A549 (cell line): ENCODE measurements at regions not wholly inside any gene's neighbourhood (a gene's known extent, or its start where the extent isn't known, plus 50 kb on each side); places are given as distances from the start of the nearest gene placed in this dataset.

ENCODE experiments used
- ATAC-seq, 2 experiments: fragments of 200-7000 bp in 1 of 2; fragments of >200 bp in 1 of 2; cut with Nextera tagmentation in 1 of 2; cut with Tn5 transposase in 1 of 2; 3 replicates each; pipeline versions ENCODE4 v1.8.0 to v1.9.1; 2018 to 2020; ENCODE audit warnings: mild to moderate bottlenecking in 1 of 2, moderate library complexity in 1 of 2
- CTCF ChIA-PET: fragments of 300-600 bp; sonication (Branson Sonifier 250); formaldehyde crosslinking; extraction: SDS; loops from one replicate; lab custom pipeline; 2021; ENCODE audit warnings: antibody characterized with exemption, inconsistent platforms; lab: Yijun Ruan, JAX
- POLR2A ChIA-PET: fragments of 350-600 bp; formaldehyde crosslinking; extraction: SDS; loops from one replicate; lab custom pipeline; 2021; ENCODE audit warnings: antibody characterized with exemption, inconsistent platforms; lab: Yijun Ruan, JAX
- DNase-seq, 2 experiments: peaks; one replicate each; pipeline versions ENCODE4 v3.0.0 to v3.0.0-alpha.2; 2011 to 2016; ENCODE audit warnings: low read depth in 1 of 2, low spot score in 1 of 2
- FAIRE-seq: peaks from 2 replicates; lab custom pipeline; 2011; peaks lifted over from hg19 to GRCh38; lab: Jason Lieb, UNC
- H3K27ac ChIP-seq, 2 experiments: fragments of >200 bp; sonication (Bioruptor Twin); formaldehyde crosslinking; 3 replicates each; pipeline ENCODE4 v1.5.1; 2016 to 2017
- H3K4me1 ChIP-seq: fragments of >200 bp; sonication (Bioruptor Twin); formaldehyde crosslinking; 3 replicates; pipeline ENCODE4 v1.6.1; 2016
- H3K4me2 ChIP-seq: fragments of >200 bp; sonication (Bioruptor Twin); formaldehyde crosslinking; 3 replicates; pipeline ENCODE4 v1.6.1; 2016
- H3K4me3 ChIP-seq: fragments of >200 bp; sonication (Bioruptor Twin); formaldehyde crosslinking; 3 replicates; pipeline ENCODE4 v1.5.1; 2016
- H3K9me3 ChIP-seq: fragments of >200 bp; sonication (Bioruptor Twin); formaldehyde crosslinking; 3 replicates; pipeline ENCODE4 v1.6.1; 2016
- CBX8 ChIP-seq: fragments of 200-600 bp; sonication (generic); IDR thresholded peaks from 2 replicates; pipeline ENCODE4 v1.6.1; 2016
- CHD4 ChIP-seq: fragments of 200-600 bp; sonication (generic); IDR thresholded peaks from 2 replicates; pipeline ENCODE4 v1.6.1; 2016; ENCODE audit warnings: antibody characterized with exemption, mild to moderate bottlenecking, borderline replicate concordance
- EHF ChIP-seq: fragments of 250-450 bp; sonication (Bioruptor Pico); IDR thresholded peaks from 2 replicates; pipeline ENCODE4 v1.5.0; 2020; ENCODE audit warnings: mild to moderate bottlenecking
- FOSB ChIP-seq: fragments of 250-450 bp; sonication (Bioruptor Pico); IDR thresholded peaks from 2 replicates; pipeline ENCODE4 v1.5.0; 2020; ENCODE audit warnings: mild to moderate bottlenecking, moderate library complexity
- GATA3 ChIP-seq: IDR thresholded peaks from 2 replicates; pipeline ENCODE4 v1.6.1; 2012; ENCODE audit warnings: borderline replicate concordance
- HOXB13 ChIP-seq: fragments of 250-450 bp; sonication (Bioruptor Pico); IDR thresholded peaks from 2 replicates; pipeline ENCODE4 v1.5.0; 2020; ENCODE audit warnings: low read depth, mild to moderate bottlenecking, moderate library complexity
- KDM5A ChIP-seq: fragments of 200-600 bp; sonication (generic); IDR thresholded peaks from 2 replicates; pipeline ENCODE4 v1.6.1; 2016; ENCODE audit warnings: antibody characterized with exemption, mild to moderate bottlenecking
- MYC ChIP-seq: IDR thresholded peaks from 2 replicates; pipeline ENCODE4 v1.6.1; 2012; ENCODE audit warnings: mild to moderate bottlenecking, inconsistent platforms, low read length, improper control_type of control experiment, borderline replicate concordance
- NR3C1 ChIP-seq: fragments of >200 bp; sonication (Bioruptor Twin); formaldehyde crosslinking; IDR thresholded peaks from 3 replicates; pipeline ENCODE4 v1.6.1; 2017
- PHF8 ChIP-seq: fragments of 200-600 bp; sonication (generic); IDR thresholded peaks from 2 replicates; pipeline ENCODE4 v1.6.1; 2016; ENCODE audit warnings: low read depth, mild to moderate bottlenecking, antibody characterized with exemption, moderate library complexity, borderline replicate concordance
- POLR2A ChIP-seq: IDR thresholded peaks from 2 replicates; pipeline ENCODE4 v1.6.1; 2012; ENCODE audit warnings: mild to moderate bottlenecking, low read length
- SREBF2 ChIP-seq: fragments of 450-650 bp; IDR thresholded peaks from 2 replicates; pipeline ENCODE4 v1.6.1; 2014; ENCODE audit warnings: mild to moderate bottlenecking, moderate library complexity
- WGBS: methylation state at CpG from one replicate; pipeline ENCODE4 v1.1.6; 2017; ENCODE audit errors: missing lambda C conversion rate; 5-methylcytosine and 5-hydroxymethylcytosine counted together
- TF ChIP-seq, protein P1 (sequence below): fragments of 250-450 bp; sonication (Bioruptor Pico); IDR thresholded peaks from 2 replicates; pipeline ENCODE4 v1.5.0; 2020; ENCODE audit warnings: low read depth, mild to moderate bottlenecking, moderate library complexity
- TF ChIP-seq, protein P2 (sequence below): fragments of >200 bp; sonication (Bioruptor Twin); formaldehyde crosslinking; IDR thresholded peaks from 2 replicates; pipeline ENCODE4 v1.6.1; 2016
- TF ChIP-seq, protein P3 (sequence below): fragments of 200-600 bp; sonication (generic); IDR thresholded peaks from 2 replicates; pipeline ENCODE4 v1.6.1; 2016; ENCODE audit warnings: antibody characterized with exemption, mild to moderate bottlenecking, moderate library complexity

DNA sequence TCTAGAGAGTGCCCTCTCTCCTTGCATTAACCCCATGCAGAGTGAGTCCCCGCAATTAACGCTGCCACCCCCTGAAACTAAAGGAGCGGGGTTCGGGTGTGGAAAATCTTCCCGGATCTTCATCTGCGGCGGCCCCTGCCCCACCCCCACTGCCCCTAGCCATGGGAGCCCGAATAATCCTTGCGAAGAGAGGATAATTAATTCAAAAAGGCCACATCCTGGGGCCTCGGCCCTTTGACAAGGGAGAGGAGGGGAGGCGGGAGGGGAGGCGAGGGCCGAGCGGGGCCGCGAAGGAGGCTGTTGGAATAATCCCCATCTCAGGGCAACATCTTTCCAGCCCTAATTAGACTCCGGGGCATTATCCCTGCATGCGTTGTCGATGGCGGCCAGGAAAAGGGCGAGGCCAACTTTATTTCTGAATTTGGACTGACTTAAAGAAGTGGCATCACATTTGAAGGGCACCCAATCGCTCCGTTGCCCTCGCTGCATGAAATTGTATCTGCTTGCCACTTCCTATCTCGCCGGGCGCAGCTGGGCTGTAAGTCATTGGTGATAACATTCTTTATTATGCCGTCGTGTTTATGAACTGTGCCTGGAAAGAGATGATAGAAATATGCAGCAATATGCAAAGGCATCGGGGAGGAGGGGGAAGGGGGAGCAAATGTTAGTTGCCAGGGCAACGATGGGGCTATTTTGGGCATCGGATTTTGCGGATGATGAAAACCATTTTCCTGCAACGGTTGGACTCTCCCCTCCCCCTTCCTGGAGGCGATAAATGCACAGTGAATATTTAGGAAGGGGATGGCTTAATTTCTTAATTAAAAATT, 387.1 kb upstream of the TNRC6C start (continued):
- no peak for TF ChIP-seq CHD4
- TF ChIP-seq, protein P1, sequence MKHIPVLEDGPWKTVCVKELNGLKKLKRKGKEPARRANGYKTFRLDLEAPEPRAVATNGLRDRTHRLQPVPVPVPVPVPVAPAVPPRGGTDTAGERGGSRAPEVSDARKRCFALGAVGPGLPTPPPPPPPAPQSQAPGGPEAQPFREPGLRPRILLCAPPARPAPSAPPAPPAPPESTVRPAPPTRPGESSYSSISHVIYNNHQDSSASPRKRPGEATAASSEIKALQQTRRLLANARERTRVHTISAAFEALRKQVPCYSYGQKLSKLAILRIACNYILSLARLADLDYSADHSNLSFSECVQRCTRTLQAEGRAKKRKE (CRISPR knock-in tag) = no peak
- TF ChIP-seq POLR2A = no peak
- TF ChIP-seq FOSB (CRISPR knock-in tag) = no peak
- TF ChIP-seq SREBF2 = no peak
- TF ChIP-seq, all 56 proteins: peak for 0

DNA sequence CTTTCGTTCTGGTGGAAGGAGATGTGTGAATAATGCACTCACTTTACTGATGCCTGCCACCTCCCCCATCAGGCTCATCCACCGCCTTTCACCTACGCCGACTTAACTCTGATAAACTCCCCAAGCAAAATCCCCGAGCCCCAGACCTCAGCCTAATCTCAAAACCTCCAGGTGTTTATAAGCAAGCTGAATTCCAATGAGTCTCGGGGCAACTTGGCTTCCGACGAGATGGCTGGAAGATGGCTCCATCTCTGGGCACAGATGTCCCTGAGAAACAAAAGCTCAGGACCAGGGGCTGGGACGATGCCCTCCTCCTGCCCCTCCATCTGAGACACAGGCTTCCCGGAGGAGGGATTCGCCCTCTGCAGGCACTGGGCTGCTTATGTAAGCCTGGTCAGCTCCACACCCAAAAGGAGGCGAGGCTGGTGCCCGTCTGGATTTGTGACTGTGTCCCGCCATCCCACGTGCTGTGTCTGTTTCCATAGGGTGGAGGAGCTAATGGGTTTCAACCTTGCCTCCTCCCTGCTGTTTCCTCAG, 386.4 kb upstream of the TNRC6C start:
- FAIRE-seq (no peak), ATAC-seq (peak; percentile 37 to 68; a peak in 3 of 6 replicates), DNase-seq (no peak)
- H3K4me3 ChIP-seq = no peak overlapping the region
- POLR2A ChIA-PET = no interaction called here
- 47% methylated on average over 15 of the region's 15 CpGs for WGBS
- H3K4me1 ChIP-seq = peaks cover 12% of the 10 kb centered on the region; the same call in 1 of the 3 replicates
- TF ChIP-seq, protein P2, sequence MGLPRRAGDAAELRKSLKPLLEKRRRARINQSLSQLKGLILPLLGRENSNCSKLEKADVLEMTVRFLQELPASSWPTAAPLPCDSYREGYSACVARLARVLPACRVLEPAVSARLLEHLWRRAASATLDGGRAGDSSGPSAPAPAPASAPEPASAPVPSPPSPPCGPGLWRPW = no peak
- TF ChIP-seq GATA3 = no peak
- TF ChIP-seq, protein P3, sequence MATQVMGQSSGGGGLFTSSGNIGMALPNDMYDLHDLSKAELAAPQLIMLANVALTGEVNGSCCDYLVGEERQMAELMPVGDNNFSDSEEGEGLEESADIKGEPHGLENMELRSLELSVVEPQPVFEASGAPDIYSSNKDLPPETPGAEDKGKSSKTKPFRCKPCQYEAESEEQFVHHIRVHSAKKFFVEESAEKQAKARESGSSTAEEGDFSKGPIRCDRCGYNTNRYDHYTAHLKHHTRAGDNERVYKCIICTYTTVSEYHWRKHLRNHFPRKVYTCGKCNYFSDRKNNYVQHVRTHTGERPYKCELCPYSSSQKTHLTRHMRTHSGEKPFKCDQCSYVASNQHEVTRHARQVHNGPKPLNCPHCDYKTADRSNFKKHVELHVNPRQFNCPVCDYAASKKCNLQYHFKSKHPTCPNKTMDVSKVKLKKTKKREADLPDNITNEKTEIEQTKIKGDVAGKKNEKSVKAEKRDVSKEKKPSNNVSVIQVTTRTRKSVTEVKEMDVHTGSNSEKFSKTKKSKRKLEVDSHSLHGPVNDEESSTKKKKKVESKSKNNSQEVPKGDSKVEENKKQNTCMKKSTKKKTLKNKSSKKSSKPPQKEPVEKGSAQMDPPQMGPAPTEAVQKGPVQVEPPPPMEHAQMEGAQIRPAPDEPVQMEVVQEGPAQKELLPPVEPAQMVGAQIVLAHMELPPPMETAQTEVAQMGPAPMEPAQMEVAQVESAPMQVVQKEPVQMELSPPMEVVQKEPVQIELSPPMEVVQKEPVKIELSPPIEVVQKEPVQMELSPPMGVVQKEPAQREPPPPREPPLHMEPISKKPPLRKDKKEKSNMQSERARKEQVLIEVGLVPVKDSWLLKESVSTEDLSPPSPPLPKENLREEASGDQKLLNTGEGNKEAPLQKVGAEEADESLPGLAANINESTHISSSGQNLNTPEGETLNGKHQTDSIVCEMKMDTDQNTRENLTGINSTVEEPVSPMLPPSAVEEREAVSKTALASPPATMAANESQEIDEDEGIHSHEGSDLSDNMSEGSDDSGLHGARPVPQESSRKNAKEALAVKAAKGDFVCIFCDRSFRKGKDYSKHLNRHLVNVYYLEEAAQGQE = no peak
- CTCF ChIA-PET = interaction anchor here (0.9 to 2.3 kb wide), 6 partner anchors 10 to 445 kb away, joined by 3 to 10 read pairs (median 4); no protein-coding TSS in a partner anchor
- H3K27ac ChIP-seq = no peak overlapping the region
- H3K4me2 ChIP-seq = no peak overlapping the region
- H3K9me3 ChIP-seq = no peaks in the 10 kb centered on the region

DNA sequence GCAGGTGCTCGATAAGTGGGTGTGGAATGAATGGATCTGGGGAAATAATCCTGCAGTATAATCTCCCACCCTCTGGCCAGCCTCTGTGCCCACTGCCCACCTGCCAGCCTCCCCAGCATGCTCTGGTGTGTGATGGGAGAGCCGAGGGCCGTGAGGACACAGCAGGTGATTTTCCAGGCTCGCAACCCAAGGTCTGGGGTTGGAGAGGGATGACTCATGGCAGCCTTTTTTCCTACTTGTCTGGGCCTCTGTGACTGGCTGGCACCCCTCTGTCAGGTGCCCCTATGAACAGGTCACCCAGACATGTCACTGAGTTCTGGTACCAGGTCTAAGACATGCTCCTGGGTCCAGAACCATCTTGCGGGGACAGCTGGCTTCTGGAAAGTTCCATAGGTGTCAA, 385.7 kb upstream of the TNRC6C start:
- DNase-seq = no peak
- 48% methylated on average over 5 of the region's 5 CpGs for WGBS
- ChIA-PET POLR2A (interaction anchor here (0.8 kb wide), 1 partner anchor 385 kb away, joined by 3 read pairs; the partner anchor contains the start of gene TNRC6C), CTCF (interaction anchor here (1.1 to 2.3 kb wide), 5 partner anchors 9 to 211 kb away, joined by 3 to 10 read pairs (median 4); no protein-coding TSS in a partner anchor)
- FAIRE-seq = no peak
- TF ChIP-seq PHF8 = no peak
- no peak for TF ChIP-seq MYC
- TF ChIP-seq KDM5A = no peak
- no peak for TF ChIP-seq GATA3
- no peak for TF ChIP-seq NR3C1
- TF ChIP-seq, protein P3 = no peak
- TF ChIP-seq HOXB13 (CRISPR knock-in tag) = no peak
- TF ChIP-seq, protein P2 = no peak
- no peak for TF ChIP-seq CBX8
- no peak for TF ChIP-seq EHF (CRISPR knock-in tag)
- Histone ChIP-seq H3K4me1 (peaks cover 12% of the 10 kb centered on the region; the same call in 1 of the 3 replicates), H3K9me3 (no peaks in the 10 kb centered on the region), H3K27ac (no peak overlapping the region), H3K4me3 (no peak overlapping the region), H3K4me2 (no peak overlapping the region)
- peak; percentile 23 to 27; a peak in 3 of 6 replicates for ATAC-seq
